ENCODE measurements at regions not wholly inside any gene's neighbourhood (a gene's known extent, or its start where the extent isn't known, plus 50 kb on each side); places are given as distances from the start of the nearest gene placed in this dataset.

- no peaks in the 10 kb centered on the region for H3K27me3 ChIP-seq
- H3K27ac ChIP-seq: no peak overlapping the region
- no peaks in the 10 kb centered on the region for H3K4me1 ChIP-seq
- H3K36me3 ChIP-seq: no peaks in the 10 kb centered on the region
- no peak for DNase-seq
- no peak overlapping the region for H3K4me3 ChIP-seq
- no peak overlapping the region for H3K9ac ChIP-seq (ENCODE audit: low read depth in 2 of 2, low read length in 2 of 2)
- TF ChIP-seq CTCF (IDR thresholded peaks at IDR 0.05): no peak
- intact Hi-C loops (cut with DNase I): no loop called here
- no peaks in the 10 kb centered on the region for H3K9me3 ChIP-seq
Observed at GRCh38 chr2:100643467-100643866, 80.7 kb downstream of the PDCL3 start.

GRCh38 chr2:100643906-100644501 lies 81.2 kb downstream of the PDCL3 start:
- intact Hi-C loops (cut with DNase I): no loop called here
- Histone ChIP-seq H3K9me3 (no peaks in the 10 kb centered on the region), H3K36me3 (no peaks in the 10 kb centered on the region), H3K4me3 (no peak overlapping the region), H3K4me1 (no peaks in the 10 kb centered on the region), H3K27me3 (no peaks in the 10 kb centered on the region), H3K9ac (ENCODE audit: low read depth in 2 of 2, low read length in 2 of 2) (no peak overlapping the region), H3K27ac (no peak overlapping the region)
- TF ChIP-seq CTCF (IDR thresholded peaks at IDR 0.05): no peak
- DNase-seq: no peak

GRCh38 chr2:100645695-100646429 lies 83.1 kb downstream of the PDCL3 start:
- Histone ChIP-seq H3K27me3 (no peaks in the 10 kb centered on the region), H3K27ac (no peak overlapping the region), H3K9ac (ENCODE audit: low read depth in 2 of 2, low read length in 2 of 2) (no peak overlapping the region), H3K36me3 (no peaks in the 10 kb centered on the region), H3K4me3 (no peak overlapping the region), H3K4me1 (no peaks in the 10 kb centered on the region), H3K9me3 (no peaks in the 10 kb centered on the region)
- no peak for TF ChIP-seq CTCF (IDR thresholded peaks at IDR 0.05)
- no peak for DNase-seq
- intact Hi-C loops (cut with DNase I): no loop called here

- no peak overlapping the region for H3K27ac ChIP-seq
- no peaks in the 10 kb centered on the region for H3K9me3 ChIP-seq
- H3K9ac ChIP-seq (ENCODE audit: low read depth in 2 of 2, low read length in 2 of 2): no peak overlapping the region
- H3K27me3 ChIP-seq: no peaks in the 10 kb centered on the region
- intact Hi-C loops (cut with DNase I): no loop called here
- H3K4me1 ChIP-seq: no peaks in the 10 kb centered on the region
- no peak for DNase-seq
- no peak for TF ChIP-seq CTCF (IDR thresholded peaks at IDR 0.05)
- H3K4me3 ChIP-seq: no peak overlapping the region
- H3K36me3 ChIP-seq: no peaks in the 10 kb centered on the region
Observed at GRCh38 chr2:100647709-100648108, 84.9 kb downstream of the PDCL3 start.

GRCh38 chr2:100650151-100650550 lies 87.4 kb downstream of the PDCL3 start:
- no peak for TF ChIP-seq CTCF (IDR thresholded peaks at IDR 0.05)
- Histone ChIP-seq H3K4me3 (no peak overlapping the region), H3K4me1 (no peaks in the 10 kb centered on the region), H3K27ac (no peak overlapping the region), H3K9me3 (no peaks in the 10 kb centered on the region), H3K9ac (ENCODE audit: low read depth in 2 of 2, low read length in 2 of 2) (no peak overlapping the region), H3K36me3 (no peaks in the 10 kb centered on the region), H3K27me3 (no peaks in the 10 kb centered on the region)
- no peak for DNase-seq
- intact Hi-C loops (cut with DNase I): no loop called here
